ENCODE measurements at regions not wholly inside any gene's neighbourhood (a gene's known extent, or its start where the extent isn't known, plus 50 kb on each side); places are given as distances from the start of the nearest gene placed in this dataset.

DNA sequence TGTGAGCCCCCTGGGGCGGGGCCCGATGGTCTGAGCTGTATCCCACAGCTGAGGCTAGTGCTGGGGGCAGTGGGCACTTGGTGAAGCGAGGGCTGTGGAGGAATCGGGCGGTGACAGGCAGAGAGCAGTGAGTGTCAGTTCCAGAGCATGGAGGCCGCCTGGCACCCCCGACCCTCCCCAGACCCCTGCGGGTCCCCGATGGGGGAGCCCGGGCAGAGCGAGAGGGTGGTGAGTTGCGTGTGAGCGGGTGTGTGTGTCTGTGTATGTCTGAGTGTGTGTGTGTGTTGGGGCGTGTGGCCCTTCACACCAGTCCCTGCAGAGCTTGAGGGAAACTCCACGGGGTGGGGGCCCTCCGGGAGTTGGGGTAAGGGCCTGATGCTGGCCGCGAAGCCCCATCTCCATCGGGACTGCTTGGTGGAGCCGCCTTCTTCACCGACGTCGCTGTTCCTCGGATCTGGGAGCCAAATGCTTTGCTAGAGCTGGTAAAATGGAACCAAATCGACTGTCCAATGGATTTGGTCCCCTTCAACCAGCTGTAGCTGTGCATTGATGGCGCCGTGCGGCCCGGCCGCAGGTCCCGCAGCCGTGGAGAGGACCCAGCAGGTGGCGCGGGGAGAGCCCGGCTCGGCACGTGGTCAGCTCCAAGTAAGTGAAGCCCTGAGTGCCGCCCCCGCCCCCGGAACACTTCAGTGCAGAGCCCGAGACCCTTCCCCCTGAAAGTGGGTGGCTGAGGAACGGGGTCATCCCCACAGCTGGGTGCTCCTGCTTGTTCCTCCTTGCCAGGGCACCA is 77.7 kb upstream of the SLCO4A1 start:
- Histone ChIP-seq H3K36me3 (ENCODE audit: control insufficient read depth in 1 of 2, insufficient read depth in 2 of 2, low read length in 1 of 2) (no peaks in the 10 kb centered on the region), H3K9me3 (ENCODE audit: control insufficient read depth, low read length) (no peaks in the 10 kb centered on the region), H3K4me1 (ENCODE audit: control insufficient read depth in 1 of 2, insufficient read depth in 2 of 2, low read length in 2 of 2) (no peaks in the 10 kb centered on the region), H3K4me3 (ENCODE audit: low read length in 2 of 2) (no peak overlapping the region), H3K27me3 (ENCODE audit: control insufficient read depth in 1 of 2, insufficient read depth in 2 of 2, low read length in 1 of 2) (no peaks in the 10 kb centered on the region), H3K27ac (ENCODE audit: low read depth in 1 of 2, low read length in 2 of 2) (no peak overlapping the region)
- ATAC-seq (ENCODE audit: low FRiP score): no peak
- WGBS, 2 donors: 92 to 93% methylated on average over 42 of the region's 42 CpGs
- intact Hi-C loops (cut with DNase I): no loop called here
- no peak for DNase-seq

GRCh38 chr20:62566266-62566665 is 76.0 kb upstream of the SLCO4A1 start:
- H3K27ac ChIP-seq (ENCODE audit: low read depth in 1 of 2, low read length in 2 of 2): no peak overlapping the region
- no peaks in the 10 kb centered on the region for H3K36me3 ChIP-seq (ENCODE audit: control insufficient read depth in 1 of 2, insufficient read depth in 2 of 2, low read length in 1 of 2)
- WGBS, 2 donors: 90 to 94% methylated on average over 11 of the region's 11 CpGs
- no peak for ATAC-seq (ENCODE audit: low FRiP score)
- no peak overlapping the region for H3K4me3 ChIP-seq (ENCODE audit: low read length in 2 of 2)
- H3K4me1 ChIP-seq (ENCODE audit: control insufficient read depth in 1 of 2, insufficient read depth in 2 of 2, low read length in 2 of 2): no peaks in the 10 kb centered on the region
- intact Hi-C loops (cut with DNase I): no loop called here
- no peaks in the 10 kb centered on the region for H3K27me3 ChIP-seq (ENCODE audit: control insufficient read depth in 1 of 2, insufficient read depth in 2 of 2, low read length in 1 of 2)
- DNase-seq: no peak
- no peaks in the 10 kb centered on the region for H3K9me3 ChIP-seq (ENCODE audit: control insufficient read depth, low read length)

DNA sequence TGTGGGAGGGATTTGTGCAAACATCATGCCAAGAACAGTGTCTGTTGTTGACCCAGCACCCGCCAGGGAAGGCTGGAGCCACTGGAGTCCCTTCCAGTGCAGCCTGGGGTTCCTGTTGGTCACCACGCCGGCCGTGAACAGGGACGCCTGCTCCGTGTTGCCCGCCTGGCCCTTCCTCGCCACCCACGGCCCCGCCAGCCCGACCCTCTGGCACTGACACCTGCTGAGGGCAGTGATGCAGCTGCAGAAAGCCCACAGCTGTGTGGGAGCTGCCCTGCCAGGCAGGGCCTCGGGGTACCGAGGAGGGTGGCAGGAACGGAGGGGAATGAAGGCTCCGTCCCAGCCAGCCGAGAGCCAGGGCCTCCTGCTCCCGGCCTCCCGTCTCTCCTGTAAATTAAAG is 75.5 kb upstream of the SLCO4A1 start:
- Histone ChIP-seq H3K4me1 (ENCODE audit: control insufficient read depth in 1 of 2, insufficient read depth in 2 of 2, low read length in 2 of 2) (no peaks in the 10 kb centered on the region), H3K27me3 (ENCODE audit: control insufficient read depth in 1 of 2, insufficient read depth in 2 of 2, low read length in 1 of 2) (no peaks in the 10 kb centered on the region), H3K9me3 (ENCODE audit: control insufficient read depth, low read length) (no peaks in the 10 kb centered on the region), H3K27ac (ENCODE audit: low read depth in 1 of 2, low read length in 2 of 2) (no peak overlapping the region), H3K4me3 (ENCODE audit: low read length in 2 of 2) (no peak overlapping the region), H3K36me3 (ENCODE audit: control insufficient read depth in 1 of 2, insufficient read depth in 2 of 2, low read length in 1 of 2) (no peaks in the 10 kb centered on the region)
- DNase-seq: no peak
- ATAC-seq (ENCODE audit: low FRiP score): no peak
- WGBS, 2 donors: 85 to 89% methylated on average over 18 of the region's 18 CpGs
- intact Hi-C loops (cut with DNase I): no loop called here

GRCh38 chr20:62567246-62568044 is 74.9 kb upstream of the SLCO4A1 start:
- H3K36me3 ChIP-seq (ENCODE audit: control insufficient read depth in 1 of 2, insufficient read depth in 2 of 2, low read length in 1 of 2): no peaks in the 10 kb centered on the region
- WGBS, 2 donors: 89 to 90% methylated on average over 25 of the region's 25 CpGs
- no peak overlapping the region for H3K27ac ChIP-seq (ENCODE audit: low read depth in 1 of 2, low read length in 2 of 2)
- H3K4me3 ChIP-seq (ENCODE audit: low read length in 2 of 2): no peak overlapping the region
- ATAC-seq (ENCODE audit: low FRiP score) (no peak), DNase-seq (no peak)
- intact Hi-C loops (cut with DNase I): no loop called here
- H3K4me1 ChIP-seq (ENCODE audit: control insufficient read depth in 1 of 2, insufficient read depth in 2 of 2, low read length in 2 of 2): no peaks in the 10 kb centered on the region
- H3K27me3 ChIP-seq (ENCODE audit: control insufficient read depth in 1 of 2, insufficient read depth in 2 of 2, low read length in 1 of 2): no peaks in the 10 kb centered on the region
- no peaks in the 10 kb centered on the region for H3K9me3 ChIP-seq (ENCODE audit: control insufficient read depth, low read length)

DNA sequence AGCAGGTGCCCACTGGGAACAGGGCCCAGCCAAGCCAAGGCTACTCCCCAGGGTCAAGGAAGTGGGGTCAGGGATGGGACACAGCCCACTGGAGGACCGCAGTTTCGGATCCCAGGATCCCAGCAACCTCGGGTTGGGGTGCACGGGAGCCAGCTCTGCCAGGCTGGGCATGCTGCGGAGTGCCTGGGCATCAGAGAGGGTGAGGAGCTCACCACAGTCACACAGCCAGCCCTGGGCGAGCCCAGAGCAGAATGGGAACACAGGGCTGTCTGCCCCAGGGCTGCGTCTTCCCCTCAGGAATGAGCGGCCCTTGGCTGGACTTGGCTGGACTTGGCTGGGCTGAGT is 74.3 kb upstream of the SLCO4A1 start:
- Histone ChIP-seq H3K36me3 (ENCODE audit: control insufficient read depth in 1 of 2, insufficient read depth in 2 of 2, low read length in 1 of 2) (no peaks in the 10 kb centered on the region), H3K9me3 (ENCODE audit: control insufficient read depth, low read length) (no peaks in the 10 kb centered on the region), H3K4me1 (ENCODE audit: control insufficient read depth in 1 of 2, insufficient read depth in 2 of 2, low read length in 2 of 2) (no peaks in the 10 kb centered on the region), H3K27me3 (ENCODE audit: control insufficient read depth in 1 of 2, insufficient read depth in 2 of 2, low read length in 1 of 2) (no peaks in the 10 kb centered on the region), H3K27ac (ENCODE audit: low read depth in 1 of 2, low read length in 2 of 2) (no peak overlapping the region), H3K4me3 (ENCODE audit: low read length in 2 of 2) (no peak overlapping the region)
- no peak for ATAC-seq (ENCODE audit: low FRiP score)
- 88 to 89% methylated on average over 8 of the region's 8 CpGs for whole genome bisulfite sequencing, 2 donors
- intact Hi-C loops (cut with DNase I): no loop called here
- DNase-seq: no peak

- no peaks in the 10 kb centered on the region for H3K36me3 ChIP-seq (ENCODE audit: control insufficient read depth in 1 of 2, insufficient read depth in 2 of 2, low read length in 1 of 2)
- DNase-seq (no peak), ATAC-seq (ENCODE audit: low FRiP score) (no peak)
- no peaks in the 10 kb centered on the region for H3K4me1 ChIP-seq (ENCODE audit: control insufficient read depth in 1 of 2, insufficient read depth in 2 of 2, low read length in 2 of 2)
- H3K9me3 ChIP-seq (ENCODE audit: control insufficient read depth, low read length): no peaks in the 10 kb centered on the region
- no peak overlapping the region for H3K4me3 ChIP-seq (ENCODE audit: low read length in 2 of 2)
- H3K27me3 ChIP-seq (ENCODE audit: control insufficient read depth in 1 of 2, insufficient read depth in 2 of 2, low read length in 1 of 2): no peaks in the 10 kb centered on the region
- H3K27ac ChIP-seq (ENCODE audit: low read depth in 1 of 2, low read length in 2 of 2): no peak overlapping the region
- intact Hi-C loops (cut with DNase I): no loop called here
- 86 to 88% methylated on average over 19 of the region's 19 CpGs for WGBS, 2 donors
Measured at GRCh38 chr20:62569615-62570014, 72.7 kb upstream of the SLCO4A1 start.

- no peaks in the 10 kb centered on the region for H3K9me3 ChIP-seq (ENCODE audit: control insufficient read depth, low read length)
- no peak overlapping the region for H3K4me3 ChIP-seq (ENCODE audit: low read length in 2 of 2)
- H3K4me1 ChIP-seq (ENCODE audit: control insufficient read depth in 1 of 2, insufficient read depth in 2 of 2, low read length in 2 of 2): no peaks in the 10 kb centered on the region
- WGBS, 2 donors: 74 to 78% methylated on average over 5 of the region's 5 CpGs
- no peak for DNase-seq
- no peaks in the 10 kb centered on the region for H3K36me3 ChIP-seq (ENCODE audit: control insufficient read depth in 1 of 2, insufficient read depth in 2 of 2, low read length in 1 of 2)
- no peaks in the 10 kb centered on the region for H3K27me3 ChIP-seq (ENCODE audit: control insufficient read depth in 1 of 2, insufficient read depth in 2 of 2, low read length in 1 of 2)
- H3K27ac ChIP-seq (ENCODE audit: low read depth in 1 of 2, low read length in 2 of 2): no peak overlapping the region
- intact Hi-C loops (cut with DNase I): no loop called here
- no peak for ATAC-seq (ENCODE audit: low FRiP score)
Measured at GRCh38 chr20:62570403-62570802, 71.9 kb upstream of the SLCO4A1 start.

GRCh38 chr20:62570897-62571668 is 71.2 kb upstream of the SLCO4A1 start:
- Histone ChIP-seq H3K36me3 (ENCODE audit: control insufficient read depth in 1 of 2, insufficient read depth in 2 of 2, low read length in 1 of 2) (no peaks in the 10 kb centered on the region), H3K27me3 (ENCODE audit: control insufficient read depth in 1 of 2, insufficient read depth in 2 of 2, low read length in 1 of 2) (no peaks in the 10 kb centered on the region), H3K9me3 (ENCODE audit: control insufficient read depth, low read length) (no peaks in the 10 kb centered on the region), H3K4me3 (ENCODE audit: low read length in 2 of 2) (no peak overlapping the region), H3K27ac (ENCODE audit: low read depth in 1 of 2, low read length in 2 of 2) (no peak overlapping the region), H3K4me1 (ENCODE audit: control insufficient read depth in 1 of 2, insufficient read depth in 2 of 2, low read length in 2 of 2) (no peaks in the 10 kb centered on the region)
- ATAC-seq (ENCODE audit: low FRiP score) (no peak), DNase-seq (no peak)
- intact Hi-C loops (cut with DNase I): no loop called here
- 81 to 85% methylated on average over 12 of the region's 12 CpGs for WGBS, 2 donors
